IMR-90 (cell line): ENCODE measurements at regions not wholly inside any gene's neighbourhood (a gene's known extent, or its start where the extent isn't known, plus 50 kb on each side); places are given as distances from the start of the nearest gene placed in this dataset.

Experiments
- ATAC-seq: fragments of 200-7000 bp; cut with Tn5 transposase; 2 replicates; pipeline ENCODE4 v1.9.1; 2020; ENCODE audit warnings: low read depth, mild to moderate bottlenecking, moderate library complexity
- BruUV-seq: library from RNA; stranded (reverse); fragments of 400-500 nt; replicated peaks from 2 replicates; lab custom pipeline; 2021; lab: Mats Ljungman, UMichigan
- CTCF ChIA-PET: fragments of 300-600 bp; formaldehyde crosslinking; extraction: SDS; loops from one replicate; lab custom pipeline; 2021; ENCODE audit warnings: antibody characterized with exemption; lab: Yijun Ruan, JAX
- POLR2A ChIA-PET: fragments of 300-600 bp; sonication (Branson Sonifier 250); formaldehyde crosslinking; loops from one replicate; lab custom pipeline; 2022; ENCODE audit warnings: antibody characterized with exemption; ENCODE audit not compliant: unreplicated experiment; lab: Charles Lee
- DNase-seq: peaks from one replicate; pipeline ENCODE4 v3.0.0; 2013
- H2AFZ ChIP-seq: replicated peaks from 2 replicates; pipeline ENCODE3; 2013; ENCODE audit warnings: low read length, mild to moderate bottlenecking; ENCODE audit not compliant: poor library complexity
- H2AK5ac ChIP-seq: 2 replicates; pipeline ENCODE4 v1.6.1; 2013; ENCODE audit warnings: low read depth, low read length, inconsistent platforms
- H2AK9ac ChIP-seq: replicated peaks from 2 replicates; pipeline ENCODE3; 2013; ENCODE audit warnings: mild to moderate bottlenecking, low read depth, low read length, moderate library complexity; ENCODE audit not compliant: poor library complexity
- H2BK120ac ChIP-seq: 2 replicates; pipeline ENCODE4 v1.6.1; 2013; ENCODE audit warnings: low read depth, low read length, inconsistent platforms
- H2BK15ac ChIP-seq: 3 replicates; pipeline ENCODE4 v1.6.1; 2013; ENCODE audit warnings: low read depth, low read length, inconsistent platforms
- H2BK20ac ChIP-seq: 2 replicates; pipeline ENCODE4 v1.6.1; 2013; ENCODE audit warnings: low read depth, mild to moderate bottlenecking, inconsistent platforms, low read length, moderate library complexity
- H2BK5ac ChIP-seq: 2 replicates; pipeline ENCODE4 v1.6.1; 2013; ENCODE audit warnings: mild to moderate bottlenecking, low read depth, low read length, inconsistent platforms; ENCODE audit not compliant: poor library complexity, severe bottlenecking
- H3K14ac ChIP-seq: replicated peaks from 2 replicates; pipeline ENCODE4 v1.6.1; 2013; ENCODE audit warnings: low read depth, low read length, inconsistent platforms
- H3K18ac ChIP-seq: 2 replicates; pipeline ENCODE4 v1.6.1; 2013; ENCODE audit warnings: low read depth, low read length, control low read depth
- H3K23ac ChIP-seq: 2 replicates; pipeline ENCODE4 v1.6.1; 2013; ENCODE audit warnings: low read depth, low read length, inconsistent platforms
- H3K27ac ChIP-seq: 2 replicates; pipeline ENCODE4 v1.5.1; 2013; ENCODE audit warnings: mild to moderate bottlenecking, control low read depth, low read length; ENCODE audit not compliant: insufficient read depth
- H3K27me3 ChIP-seq: 2 replicates; pipeline ENCODE4 v1.6.1; 2013; ENCODE audit warnings: low read length; ENCODE audit not compliant: control insufficient read depth, insufficient read depth
- H3K36me3 ChIP-seq: 2 replicates; pipeline ENCODE4 v1.6.1; 2013; ENCODE audit warnings: low read length, mixed read lengths; ENCODE audit not compliant: control insufficient read depth, insufficient read depth
- H3K4ac ChIP-seq: 2 replicates; pipeline ENCODE4 v1.6.1; 2013; ENCODE audit warnings: low read depth, low read length, inconsistent platforms
- H3K4me1 ChIP-seq: 2 replicates; pipeline ENCODE4 v1.6.1; 2013; ENCODE audit warnings: low read length, mixed read lengths; ENCODE audit not compliant: control insufficient read depth, insufficient read depth
- H3K4me2 ChIP-seq: 2 replicates; pipeline ENCODE4 v1.6.1; 2013; ENCODE audit warnings: low read depth, mild to moderate bottlenecking, control low read depth, low read length, moderate library complexity
- H3K4me3 ChIP-seq: 2 replicates; pipeline ENCODE4 v1.5.1; 2013; ENCODE audit warnings: low read depth, mild to moderate bottlenecking, control low read depth, low read length, moderate library complexity; ENCODE audit not compliant: insufficient read depth
- H3K56ac ChIP-seq: 2 replicates; pipeline ENCODE4 v1.6.1; 2013; ENCODE audit warnings: low read length, inconsistent platforms; ENCODE audit not compliant: insufficient read depth; ENCODE audit errors: extremely low read depth
- H3K79me1 ChIP-seq, 2 experiments: 2 replicates each; pipeline ENCODE4 v1.6.1; 2013; ENCODE audit warnings: low read length in 2 of 2, inconsistent platforms in 1 of 2, low read depth in 1 of 2
- H3K9ac ChIP-seq: 2 replicates; pipeline ENCODE4 v1.6.1; 2013; ENCODE audit warnings: low read depth, low read length, control low read depth
- H3K9me1 ChIP-seq: 2 replicates; pipeline ENCODE4 v1.6.1; 2013; ENCODE audit warnings: low read length, inconsistent platforms; ENCODE audit not compliant: insufficient read depth
- H3K9me3 ChIP-seq: 2 replicates; pipeline ENCODE4 v1.6.1; 2013; ENCODE audit warnings: low read length; ENCODE audit not compliant: control insufficient read depth, insufficient read depth
- H4K20me1 ChIP-seq: 2 replicates; pipeline ENCODE4 v1.6.1; 2013; ENCODE audit warnings: low read length, inconsistent platforms; ENCODE audit not compliant: insufficient read depth
- H4K5ac ChIP-seq: 2 replicates; pipeline ENCODE4 v1.6.1; 2013; ENCODE audit warnings: mild to moderate bottlenecking, low read depth, low read length, control low read depth
- H4K8ac ChIP-seq, 2 experiments: 2 replicates each; pipeline ENCODE4 v1.6.1; 2013; ENCODE audit warnings: low read depth in 2 of 2, low read length in 2 of 2, control low read depth in 1 of 2, inconsistent platforms in 1 of 2
- H4K91ac ChIP-seq: 2 replicates; pipeline ENCODE4 v1.6.1; 2013; ENCODE audit warnings: low read depth, low read length, inconsistent platforms; ENCODE audit not compliant: insufficient read depth
- BHLHE40 ChIP-seq: fragments of 150-350 bp; IDR thresholded peaks from 2 replicates; pipeline ENCODE4 v1.6.1; 2016; ENCODE audit warnings: mild to moderate bottlenecking, low read depth, low read length
- CEBPB ChIP-seq: IDR thresholded peaks from 2 replicates; pipeline ENCODE4 v1.6.1; 2012; ENCODE audit warnings: low read depth, low read length, improper control_type of control experiment
- CHD1 ChIP-seq: IDR thresholded peaks from 2 replicates; pipeline ENCODE4 v1.6.1; 2012; ENCODE audit warnings: low read depth, low read length, improper control_type of control experiment
- CTCF ChIP-seq: conservative IDR thresholded peaks from 2 replicates; pipeline ENCODE4 v1.5.1; 2012; ENCODE audit warnings: mild to moderate bottlenecking, low read depth, low read length, improper control_type of control experiment
- FOS ChIP-seq: fragments of 150-350 bp; IDR thresholded peaks from 2 replicates; pipeline ENCODE4 v1.6.1; 2016; ENCODE audit warnings: low read depth, low read length
- MAFK ChIP-seq: IDR thresholded peaks from 2 replicates; pipeline ENCODE4 v1.6.1; 2012; ENCODE audit warnings: low read depth, low read length, improper control_type of control experiment
- MAZ ChIP-seq: IDR thresholded peaks from 2 replicates; pipeline ENCODE4 v1.6.1; 2012; ENCODE audit warnings: low read depth, mild to moderate bottlenecking, low read length, improper control_type of control experiment, moderate library complexity, borderline replicate concordance
- MXI1 ChIP-seq: IDR thresholded peaks from 2 replicates; pipeline ENCODE4 v1.6.1; 2012; ENCODE audit warnings: low read depth, mild to moderate bottlenecking, low read length, moderate library complexity, borderline replicate concordance
- NFE2L2 ChIP-seq: fragments of 150-350 bp; IDR thresholded peaks from 2 replicates; pipeline ENCODE4 v1.6.1; 2016; ENCODE audit warnings: low read depth, mild to moderate bottlenecking, low read length
- POLR2A ChIP-seq: IDR thresholded peaks from 2 replicates; pipeline ENCODE4 v1.6.1; 2012; ENCODE audit warnings: mild to moderate bottlenecking, low read depth, low read length
- RAD21 ChIP-seq: IDR thresholded peaks from 2 replicates; pipeline ENCODE4 v1.6.1; 2012; ENCODE audit warnings: low read length, improper control_type of control experiment
- RCOR1 ChIP-seq: IDR thresholded peaks from 2 replicates; pipeline ENCODE4 v1.6.1; 2012; ENCODE audit warnings: mild to moderate bottlenecking, low read length, improper control_type of control experiment; ENCODE audit not compliant: insufficient replicate concordance
- RFX5 ChIP-seq: IDR thresholded peaks from 2 replicates; pipeline ENCODE4 v1.8.0; 2012; ENCODE audit warnings: low read depth, mild to moderate bottlenecking, low read length, moderate library complexity
- SMC3 ChIP-seq: fragments of 150-350 bp; IDR thresholded peaks from 2 replicates; pipeline ENCODE4 v1.6.1; 2016; ENCODE audit warnings: low read depth, mild to moderate bottlenecking, antibody characterized with exemption, low read length, moderate library complexity
- WGBS, 2 experiments: methylation state at CpG; one replicate each; pipeline versions ENCODE4 v1.1.5 to v1.1.7; 2013; ENCODE audit warnings: missing lambda C conversion rate in 2 of 2; ENCODE audit not compliant: insufficient read length in 1 of 2; ENCODE audit errors: extremely low coverage in 2 of 2; 5-methylcytosine and 5-hydroxymethylcytosine counted together
- dilution Hi-C: fragments of 300-500 bp; cut with HindIII; formaldehyde crosslinking; loops from one replicate; pipeline ENCODE4 v1.14.3; 2018; ENCODE audit warnings: low sequenced_read_pairs; ENCODE audit not compliant: unreplicated experiment
- in situ Hi-C: fragments of 300-500 bp; cut with MboI; formaldehyde crosslinking; loops from 3 replicates; pipeline ENCODE4 v1.14.3; 2019; ENCODE audit warnings: low sequenced_read_pairs, inconsistent platforms, mixed read lengths
- intact Hi-C: fragments of 100-400 bp; cut with micrococcal nuclease; formaldehyde crosslinking; loops from 2 replicates; pipeline ENCODE4 v1.10.0; 2022
- TF ChIP-seq, protein P1 (sequence below): fragments of 150-350 bp; IDR thresholded peaks from 2 replicates; pipeline ENCODE4 v1.6.1; 2016; ENCODE audit warnings: low read depth, mild to moderate bottlenecking, low read length, moderate library complexity, borderline replicate concordance
- TF ChIP-seq, protein P2 (sequence below): fragments of 150-350 bp; IDR thresholded peaks from 2 replicates; pipeline ENCODE4 v1.6.1; 2017; ENCODE audit warnings: mild to moderate bottlenecking, antibody characterized with exemption, low read length, low read depth

DNA sequence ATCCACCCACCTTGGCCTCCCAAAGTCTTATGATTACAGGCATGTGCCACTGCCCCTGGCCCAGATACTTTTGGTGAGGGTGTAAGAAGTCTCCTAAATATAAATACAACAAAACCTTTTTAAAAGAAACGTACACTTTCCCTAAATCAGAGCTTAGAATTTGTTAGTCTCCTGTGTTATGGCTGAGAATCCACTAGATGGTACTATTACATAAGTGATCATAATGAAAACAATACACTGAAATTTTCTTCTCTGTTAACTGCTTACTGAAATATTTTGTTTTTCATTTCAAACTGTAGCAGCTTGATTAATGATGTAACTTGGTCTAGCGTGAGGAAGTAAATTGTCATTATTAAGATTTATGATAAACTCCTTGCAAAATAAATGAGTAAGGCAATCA is 74.8 kb upstream of the FAM98A start:
- POLR2A ChIA-PET, result no interaction called here
- no peaks in the 10 kb centered on the region for H3K9me1 ChIP-seq
- H3K4ac ChIP-seq, result no peak overlapping the region
- H4K8ac ChIP-seq, result no peak overlapping the region
- CTCF ChIA-PET, result interaction anchor here (1.1 kb wide), 1 partner anchor 422 kb away, joined by 3 read pairs; no protein-coding TSS in a partner anchor
- H2AK9ac ChIP-seq, result no peak overlapping the region
- in situ Hi-C loops (loop anchor here (10.0 kb wide), 1 partner anchor 1731 kb away; no protein-coding TSS in a partner anchor), dilution Hi-C loops (no loop called here), intact Hi-C loops (loop anchor here (2.0 kb wide), 1 partner anchor 1737 kb away; no protein-coding TSS in a partner anchor)
- DNase-seq (peak; percentile 25), ATAC-seq (peak; percentile 78)
- H2AK5ac ChIP-seq, result no peak overlapping the region
- H2BK20ac ChIP-seq, result no peak overlapping the region
- no peak overlapping the region for H3K56ac ChIP-seq
- H3K18ac ChIP-seq, result no peak overlapping the region
- no peak overlapping the region for H2BK120ac ChIP-seq
- H3K79me1 ChIP-seq, result no peaks in the 10 kb centered on the region
- BruUV-seq, result no TSS peak
- H3K14ac ChIP-seq, result no peak overlapping the region
- H3K4me2 ChIP-seq, result no peak overlapping the region
- no peak overlapping the region for H2BK15ac ChIP-seq
- no peak overlapping the region for H3K4me3 ChIP-seq
- no peak for TF ChIP-seq BHLHE40
- TF ChIP-seq CHD1, result no peak
- TF ChIP-seq RFX5, result no peak
- no peak for TF ChIP-seq FOS
- TF ChIP-seq RAD21, result peak; percentile 58
- no peak for TF ChIP-seq CEBPB
- TF ChIP-seq RCOR1, result no peak
- TF ChIP-seq MAFK, result no peak
- TF ChIP-seq, protein P1, sequence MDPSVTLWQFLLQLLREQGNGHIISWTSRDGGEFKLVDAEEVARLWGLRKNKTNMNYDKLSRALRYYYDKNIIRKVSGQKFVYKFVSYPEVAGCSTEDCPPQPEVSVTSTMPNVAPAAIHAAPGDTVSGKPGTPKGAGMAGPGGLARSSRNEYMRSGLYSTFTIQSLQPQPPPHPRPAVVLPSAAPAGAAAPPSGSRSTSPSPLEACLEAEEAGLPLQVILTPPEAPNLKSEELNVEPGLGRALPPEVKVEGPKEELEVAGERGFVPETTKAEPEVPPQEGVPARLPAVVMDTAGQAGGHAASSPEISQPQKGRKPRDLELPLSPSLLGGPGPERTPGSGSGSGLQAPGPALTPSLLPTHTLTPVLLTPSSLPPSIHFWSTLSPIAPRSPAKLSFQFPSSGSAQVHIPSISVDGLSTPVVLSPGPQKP, result no peak
- no peak for TF ChIP-seq MAZ
- TF ChIP-seq SMC3, result peak; percentile 27; the same call in 1 of the 2 replicates
- TF ChIP-seq CTCF, result peak; percentile 53
- no peak for TF ChIP-seq NFE2L2
- TF ChIP-seq POLR2A, result no peak
- no peak for TF ChIP-seq MXI1
- TF ChIP-seq, protein P2, sequence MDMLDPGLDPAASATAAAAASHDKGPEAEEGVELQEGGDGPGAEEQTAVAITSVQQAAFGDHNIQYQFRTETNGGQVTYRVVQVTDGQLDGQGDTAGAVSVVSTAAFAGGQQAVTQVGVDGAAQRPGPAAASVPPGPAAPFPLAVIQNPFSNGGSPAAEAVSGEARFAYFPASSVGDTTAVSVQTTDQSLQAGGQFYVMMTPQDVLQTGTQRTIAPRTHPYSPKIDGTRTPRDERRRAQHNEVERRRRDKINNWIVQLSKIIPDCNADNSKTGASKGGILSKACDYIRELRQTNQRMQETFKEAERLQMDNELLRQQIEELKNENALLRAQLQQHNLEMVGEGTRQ, result no peak
- H3K9me3 ChIP-seq, result no peaks in the 10 kb centered on the region
- H3K4me1 ChIP-seq, result no peaks in the 10 kb centered on the region
- no peak overlapping the region for H3K27ac ChIP-seq
- no peak overlapping the region for H2BK5ac ChIP-seq
- H4K5ac ChIP-seq, result no peak overlapping the region
- H3K9ac ChIP-seq, result no peak overlapping the region
- WGBS, 2 experiments, result no CpG with 5 or more reads among the region's 2 CpGs
- H3K36me3 ChIP-seq, result no peaks in the 10 kb centered on the region
- H3K27me3 ChIP-seq, result no peaks in the 10 kb centered on the region
- H4K20me1 ChIP-seq, result no peaks in the 10 kb centered on the region
- no peak overlapping the region for H3K23ac ChIP-seq
- no peak overlapping the region for H2AFZ ChIP-seq
- H4K91ac ChIP-seq, result no peak overlapping the region
